ENCODE measurements at regions not wholly inside any gene's neighbourhood (a gene's known extent, or its start where the extent isn't known, plus 50 kb on each side); places are given as distances from the start of the nearest gene placed in this dataset.
A peak's percentile ranks its signal among the peaks of the same experiment; 100 is the strongest.

DNA sequence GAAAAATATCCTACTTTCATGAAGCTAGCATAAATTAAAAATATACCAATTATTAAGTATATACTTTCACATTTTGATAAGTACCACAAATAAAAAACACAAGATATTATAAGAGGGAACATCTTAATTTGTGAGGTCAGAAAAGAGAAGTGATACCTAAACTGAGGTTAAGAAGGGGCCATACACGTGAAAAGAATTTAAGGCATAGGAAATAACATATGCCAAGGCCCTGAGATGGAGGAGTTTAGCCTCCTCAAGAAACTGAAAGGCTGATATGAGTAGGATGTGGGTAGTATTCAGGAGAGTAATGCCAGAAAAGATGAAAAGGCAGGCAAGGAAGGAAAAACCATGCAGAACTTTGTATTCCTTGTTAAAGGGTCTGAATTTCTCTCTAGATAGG is 116.6 kb upstream of the HTR1E start:
- intact Hi-C loops (cut with DNase I) = no loop called here
- DNase-seq = no peak
- H3K36me3 ChIP-seq (ENCODE audit: control insufficient read depth in 2 of 3, insufficient read depth in 3 of 3, low read length in 3 of 3) = no peaks in the 10 kb centered on the region
- no peak overlapping the region for H3K27ac ChIP-seq (ENCODE audit: low read depth in 2 of 2, low read length in 2 of 2)
- no peak for FAIRE-seq
- TF ChIP-seq, protein P1, sequence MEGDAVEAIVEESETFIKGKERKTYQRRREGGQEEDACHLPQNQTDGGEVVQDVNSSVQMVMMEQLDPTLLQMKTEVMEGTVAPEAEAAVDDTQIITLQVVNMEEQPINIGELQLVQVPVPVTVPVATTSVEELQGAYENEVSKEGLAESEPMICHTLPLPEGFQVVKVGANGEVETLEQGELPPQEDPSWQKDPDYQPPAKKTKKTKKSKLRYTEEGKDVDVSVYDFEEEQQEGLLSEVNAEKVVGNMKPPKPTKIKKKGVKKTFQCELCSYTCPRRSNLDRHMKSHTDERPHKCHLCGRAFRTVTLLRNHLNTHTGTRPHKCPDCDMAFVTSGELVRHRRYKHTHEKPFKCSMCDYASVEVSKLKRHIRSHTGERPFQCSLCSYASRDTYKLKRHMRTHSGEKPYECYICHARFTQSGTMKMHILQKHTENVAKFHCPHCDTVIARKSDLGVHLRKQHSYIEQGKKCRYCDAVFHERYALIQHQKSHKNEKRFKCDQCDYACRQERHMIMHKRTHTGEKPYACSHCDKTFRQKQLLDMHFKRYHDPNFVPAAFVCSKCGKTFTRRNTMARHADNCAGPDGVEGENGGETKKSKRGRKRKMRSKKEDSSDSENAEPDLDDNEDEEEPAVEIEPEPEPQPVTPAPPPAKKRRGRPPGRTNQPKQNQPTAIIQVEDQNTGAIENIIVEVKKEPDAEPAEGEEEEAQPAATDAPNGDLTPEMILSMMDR (IDR thresholded peaks at IDR 0.05; ENCODE audit: borderline replicate concordance, extremely low read depth, insufficient read depth) = no peak
- H3K4me3 ChIP-seq (ENCODE audit: low read length in 3 of 3) = no peak overlapping the region
- no peaks in the 10 kb centered on the region for H3K27me3 ChIP-seq (ENCODE audit: control insufficient read depth, insufficient read depth, low read length)
- H3K9me3 ChIP-seq (ENCODE audit: control insufficient read depth in 2 of 3, insufficient read depth in 1 of 3, low read length in 3 of 3) = no peaks in the 10 kb centered on the region
- H3K4me1 ChIP-seq (ENCODE audit: control insufficient read depth in 2 of 3, insufficient read depth in 2 of 3, low read depth in 1 of 3, low read length in 3 of 3) = no peaks in the 10 kb centered on the region
- H3K9ac ChIP-seq (ENCODE audit: low read length in 3 of 3) = no peak overlapping the region

DNA sequence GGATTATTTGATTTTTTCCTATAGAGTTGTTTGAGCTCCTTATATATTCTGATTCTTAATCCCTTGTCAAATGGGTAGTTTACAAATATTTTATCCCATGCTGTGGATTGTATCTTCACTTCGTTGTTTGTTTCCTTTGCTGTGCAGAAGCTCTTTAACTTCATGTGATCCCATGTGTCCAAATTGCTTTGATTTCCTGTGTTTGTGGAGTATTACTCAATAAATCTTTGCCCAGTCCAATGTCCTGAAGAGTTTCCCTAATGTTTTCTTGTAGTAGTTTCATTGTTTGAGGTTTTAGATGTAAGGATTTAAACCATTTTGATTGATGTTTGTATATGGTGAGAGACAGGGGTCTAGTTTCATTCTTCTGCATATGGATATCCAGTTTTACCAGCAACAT is 143.7 kb upstream of the HTR1E start:
- DNase-seq (no peak), FAIRE-seq (no peak)
- Histone ChIP-seq H3K4me3 (ENCODE audit: low read length in 3 of 3) (no peak overlapping the region), H3K27me3 (ENCODE audit: control insufficient read depth, insufficient read depth, low read length) (no peaks in the 10 kb centered on the region), H3K4me1 (ENCODE audit: control insufficient read depth in 2 of 3, insufficient read depth in 2 of 3, low read depth in 1 of 3, low read length in 3 of 3) (no peaks in the 10 kb centered on the region), H3K36me3 (ENCODE audit: control insufficient read depth in 2 of 3, insufficient read depth in 3 of 3, low read length in 3 of 3) (no peaks in the 10 kb centered on the region), H3K9me3 (ENCODE audit: control insufficient read depth in 2 of 3, insufficient read depth in 1 of 3, low read length in 3 of 3) (no peaks in the 10 kb centered on the region), H3K27ac (ENCODE audit: low read depth in 2 of 2, low read length in 2 of 2) (no peak overlapping the region), H3K9ac (ENCODE audit: low read length in 3 of 3) (no peak overlapping the region)
- TF ChIP-seq, protein P1 (IDR thresholded peaks at IDR 0.05; ENCODE audit: borderline replicate concordance, extremely low read depth, insufficient read depth) = no peak
- intact Hi-C loops (cut with DNase I) = no loop called here

DNA sequence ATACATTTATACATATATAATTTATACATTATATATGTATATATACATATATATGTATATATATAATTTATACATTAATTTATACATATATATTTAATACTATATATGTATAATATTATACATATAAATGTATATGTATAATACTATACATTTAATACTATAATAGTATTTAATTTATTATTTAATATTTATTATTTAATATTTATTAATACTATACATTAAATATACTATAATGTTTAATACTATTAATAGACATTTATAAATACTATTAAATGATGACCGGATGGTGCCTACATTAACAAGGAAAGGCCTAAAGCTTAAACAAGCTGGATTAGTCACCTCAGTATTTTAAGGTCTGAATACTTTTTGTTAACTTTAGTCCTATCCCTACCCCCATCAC is 145.9 kb upstream of the HTR1E start:
- H3K9ac ChIP-seq (ENCODE audit: low read length in 3 of 3) = no peak overlapping the region
- no peaks in the 10 kb centered on the region for H3K9me3 ChIP-seq (ENCODE audit: control insufficient read depth in 2 of 3, insufficient read depth in 1 of 3, low read length in 3 of 3)
- no peak overlapping the region for H3K4me3 ChIP-seq (ENCODE audit: low read length in 3 of 3)
- no peak overlapping the region for H3K27ac ChIP-seq (ENCODE audit: low read depth in 2 of 2, low read length in 2 of 2)
- no peaks in the 10 kb centered on the region for H3K36me3 ChIP-seq (ENCODE audit: control insufficient read depth in 2 of 3, insufficient read depth in 3 of 3, low read length in 3 of 3)
- TF ChIP-seq, protein P1 (IDR thresholded peaks at IDR 0.05; ENCODE audit: borderline replicate concordance, extremely low read depth, insufficient read depth) = no peak
- H3K27me3 ChIP-seq (ENCODE audit: control insufficient read depth, insufficient read depth, low read length) = no peaks in the 10 kb centered on the region
- no peaks in the 10 kb centered on the region for H3K4me1 ChIP-seq (ENCODE audit: control insufficient read depth in 2 of 3, insufficient read depth in 2 of 3, low read depth in 1 of 3, low read length in 3 of 3)
- intact Hi-C loops (cut with DNase I) = no loop called here
- FAIRE-seq (peak; percentile 96), DNase-seq (no peak)

DNA sequence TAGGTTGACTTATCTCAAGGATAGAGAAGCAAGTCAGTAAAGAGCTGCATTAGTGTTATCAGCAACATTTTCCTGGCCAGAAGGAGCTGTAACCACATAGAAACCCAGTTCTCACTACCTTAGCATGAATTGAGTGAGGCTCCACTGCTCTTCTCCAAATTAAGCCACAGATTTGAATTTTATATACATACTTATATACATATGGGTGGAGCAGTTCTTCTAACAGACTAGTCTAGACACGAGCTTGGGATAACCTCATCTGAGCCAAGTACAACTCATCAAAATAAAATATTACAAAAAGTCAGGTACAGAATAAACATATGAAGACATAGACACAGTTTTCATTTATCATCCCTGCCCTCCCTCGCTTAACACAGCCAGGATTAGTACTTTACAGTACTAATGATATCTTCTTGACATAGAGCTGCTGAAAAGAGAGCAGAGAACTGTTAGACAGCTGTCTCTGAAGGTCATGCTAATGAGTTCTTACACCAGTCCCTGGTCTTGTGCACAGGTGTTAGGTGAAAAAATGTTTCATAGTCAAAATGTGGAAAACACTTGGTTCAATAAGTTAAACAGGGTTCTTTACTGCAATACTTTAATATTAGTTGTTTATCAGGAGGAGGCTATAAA is 147.4 kb upstream of the HTR1E start:
- intact Hi-C loops (cut with DNase I) = no loop called here
- H3K4me1 ChIP-seq (ENCODE audit: control insufficient read depth in 2 of 3, insufficient read depth in 2 of 3, low read depth in 1 of 3, low read length in 3 of 3) = no peaks in the 10 kb centered on the region
- FAIRE-seq = no peak

More for the DNA sequence above, 147.4 kb upstream of the HTR1E start:
- Histone ChIP-seq H3K9ac (ENCODE audit: low read length in 3 of 3) (no peak overlapping the region), H3K36me3 (ENCODE audit: control insufficient read depth in 2 of 3, insufficient read depth in 3 of 3, low read length in 3 of 3) (no peaks in the 10 kb centered on the region), H3K27ac (ENCODE audit: low read depth in 2 of 2, low read length in 2 of 2) (no peak overlapping the region), H3K27me3 (ENCODE audit: control insufficient read depth, insufficient read depth, low read length) (no peaks in the 10 kb centered on the region), H3K9me3 (ENCODE audit: control insufficient read depth in 2 of 3, insufficient read depth in 1 of 3, low read length in 3 of 3) (no peaks in the 10 kb centered on the region), H3K4me3 (ENCODE audit: low read length in 3 of 3) (no peak overlapping the region)
- DNase-seq = no peak
- TF ChIP-seq, protein P1 (IDR thresholded peaks at IDR 0.05; ENCODE audit: borderline replicate concordance, extremely low read depth, insufficient read depth) = no peak

Measured in kidney (tissue), 13 donors.